CD4-positive, alpha-beta memory T cell (primary cell): ENCODE measurements at regions not wholly inside any gene's neighbourhood (a gene's known extent, or its start where the extent isn't known, plus 50 kb on each side); places are given as distances from the start of the nearest gene placed in this dataset.

Experiments
- CTCF ChIA-PET: fragments of 350-600 bp; sonication (Branson Sonifier 250); formaldehyde crosslinking; loops from one replicate; lab custom pipeline; 2021; ENCODE audit warnings: inconsistent platforms; ENCODE audit not compliant: partially characterized antibody; lab: Charles Lee
- POLR2A ChIA-PET: fragments of 350-600 bp; sonication (Branson Sonifier 250); formaldehyde crosslinking; loops from one replicate; lab custom pipeline; 2021; ENCODE audit not compliant: partially characterized antibody; lab: Charles Lee
- DNase-seq, 5 donors: peaks; one replicate each; pipeline versions ENCODE4 v3.0.0 to v3.0.0-alpha.2; 2020 to 2022; ENCODE audit warnings: mixed read lengths in 1 of 5
- H3K27ac ChIP-seq: one replicate; pipeline ENCODE4 v1.7.0; 2013; ENCODE audit warnings: low read depth, low read length
- H3K27me3 ChIP-seq: 2 replicates; pipeline ENCODE4 v1.7.0; 2013; ENCODE audit warnings: mild to moderate bottlenecking, low read length, moderate library complexity; ENCODE audit not compliant: insufficient read depth
- H3K36me3 ChIP-seq: 2 replicates; pipeline ENCODE4 v1.7.0; 2013; ENCODE audit warnings: mild to moderate bottlenecking, low read length, moderate library complexity; ENCODE audit not compliant: insufficient read depth
- H3K4me1 ChIP-seq: 2 replicates; pipeline ENCODE4 v1.7.0; 2013; ENCODE audit warnings: mild to moderate bottlenecking, low read length, moderate library complexity; ENCODE audit not compliant: insufficient read depth
- H3K4me3 ChIP-seq, 2 donors: one replicate each; pipeline ENCODE4 v1.7.0; 2013; ENCODE audit warnings: low read length in 2 of 2, mild to moderate bottlenecking in 1 of 2
- H3K9me3 ChIP-seq, 2 donors: one replicate each; pipeline ENCODE4 v1.7.0; 2013; ENCODE audit warnings: low read length in 2 of 2, control low read depth in 1 of 2; ENCODE audit not compliant: control insufficient read depth in 1 of 2
- H3K27ac Mint-ChIP-seq, 7 donors: one replicate each; pipeline ENCODE4 v1.8.0; 2020 to 2021; ENCODE audit warnings: mixed read lengths in 7 of 7, mild to moderate bottlenecking in 6 of 7, inconsistent platforms in 3 of 7, moderate library complexity in 3 of 7
- H3K27me3 Mint-ChIP-seq, 2 donors: one replicate each; pipeline ENCODE4 v1.8.0; 2020 to 2021; ENCODE audit warnings: mixed read lengths in 2 of 2
- H3K36me3 Mint-ChIP-seq, 2 donors: one replicate each; pipeline ENCODE4 v1.8.0; 2020 to 2021; ENCODE audit warnings: mixed read lengths in 2 of 2, inconsistent platforms in 1 of 2, mild to moderate bottlenecking in 1 of 2
- H3K4me1 Mint-ChIP-seq, 4 donors: one replicate each; pipeline ENCODE4 v1.8.0; 2020 to 2021; ENCODE audit warnings: mixed read lengths in 4 of 4, mild to moderate bottlenecking in 1 of 4
- H3K4me3 Mint-ChIP-seq, 8 donors: one replicate each; pipeline ENCODE4 v1.8.0; 2020 to 2021; ENCODE audit warnings: mixed read lengths in 8 of 8, mild to moderate bottlenecking in 7 of 8, moderate library complexity in 6 of 8, inconsistent platforms in 3 of 8
- H3K9me3 Mint-ChIP-seq, 8 donors: one replicate each; pipeline ENCODE4 v1.8.0; 2020 to 2021; ENCODE audit warnings: mixed read lengths in 8 of 8, mild to moderate bottlenecking in 5 of 8, inconsistent platforms in 3 of 8, moderate library complexity in 1 of 8
- intact Hi-C: fragments of 100-400 bp; cut with micrococcal nuclease; formaldehyde crosslinking; loops from one replicate; pipeline ENCODE4 v1.15.1; 2023

DNA sequence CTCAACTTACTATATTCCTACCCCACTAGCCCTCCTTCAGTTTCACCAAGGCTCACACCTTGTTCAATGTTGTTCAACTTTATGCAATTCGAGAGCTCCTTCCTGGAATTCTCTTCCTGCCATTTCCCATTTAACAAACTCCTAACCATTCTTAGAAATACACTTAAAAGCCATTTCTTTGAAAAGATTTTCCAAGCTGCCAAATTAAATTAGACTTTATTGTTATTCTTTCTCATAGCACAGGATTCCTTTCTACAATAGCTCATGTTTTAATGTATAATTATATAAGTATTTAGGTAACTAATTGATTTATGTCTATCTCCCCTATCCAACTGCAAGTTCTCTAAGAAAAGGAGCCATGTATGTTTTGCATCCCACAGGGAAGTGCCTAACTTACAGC, 52.7 kb upstream of the CTSC start:
- no peaks in the 10 kb centered on the region for H3K36me3 Mint-ChIP-seq

DNA sequence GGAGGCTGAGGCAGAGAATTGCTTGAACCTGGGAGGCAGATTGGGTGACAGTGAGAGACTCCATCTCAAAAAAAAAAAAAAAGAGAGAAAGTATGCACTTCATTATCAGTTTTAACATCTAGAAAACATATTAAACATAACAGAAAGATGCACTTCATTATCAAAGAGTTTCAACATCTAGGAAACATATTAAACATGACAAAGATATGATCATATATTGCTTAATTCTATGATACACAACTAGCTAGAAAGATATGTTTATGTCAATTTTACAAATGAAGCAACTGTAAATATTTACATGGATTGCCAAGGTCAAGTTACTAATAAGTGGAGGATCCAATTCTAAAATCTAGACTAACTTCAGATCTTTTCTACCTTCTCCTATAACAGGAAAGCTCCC, 50.4 kb upstream of the CTSC start:
- POLR2A ChIA-PET, result no interaction called here
- Histone ChIP-seq H3K36me3 (no peaks in the 10 kb centered on the region), H3K27me3 (no peaks in the 10 kb centered on the region), H3K9me3 (no peaks in the 10 kb centered on the region), H3K4me3 (no peak overlapping the region), H3K27ac (no peak overlapping the region), H3K4me1 (no peaks in the 10 kb centered on the region)
- Mint-ChIP-seq H3K4me1 (peaks cover 0 to 6% (median 1%) of the 10 kb centered on the region in 4 donors), H3K4me3 (no peak overlapping the region), H3K27me3 (no peaks in the 10 kb centered on the region), H3K27ac (no peak overlapping the region), H3K9me3 (peaks cover 0 to 2% (median 0%) of the 10 kb centered on the region in 8 donors), H3K36me3 (no peaks in the 10 kb centered on the region)
- intact Hi-C loops, result no loop called here
- DNase-seq, result no peak
- CTCF ChIA-PET, result interaction anchor here (1.3 kb wide), 1 partner anchor 27 kb away, joined by 3 read pairs; no protein-coding TSS in a partner anchor

More for the DNA sequence above, 52.7 kb upstream of the CTSC start:
- Histone ChIP-seq H3K27ac (no peak overlapping the region), H3K27me3 (no peaks in the 10 kb centered on the region), H3K9me3 (no peaks in the 10 kb centered on the region), H3K4me1 (no peaks in the 10 kb centered on the region), H3K4me3 (no peak overlapping the region), H3K36me3 (no peaks in the 10 kb centered on the region)
- intact Hi-C loops, result no loop called here
- Mint-ChIP-seq H3K4me1 (no peaks in the 10 kb centered on the region), H3K9me3 (peaks cover 0 to 2% (median 0%) of the 10 kb centered on the region in 8 donors), H3K27ac (peak overlapping the region in 1 of 7 donors; percentile 68), H3K4me3 (no peak overlapping the region), H3K27me3 (no peaks in the 10 kb centered on the region)
- DNase-seq, result no peak
- ChIA-PET CTCF (no interaction called here), POLR2A (interaction anchor here (0.5 kb wide), 1 partner anchor 54 kb away, joined by 3 read pairs; no protein-coding TSS in a partner anchor)
